EL (cell line): ENCODE measurements at regions not wholly inside any gene's neighbourhood (a gene's known extent, or its start where the extent isn't known, plus 50 kb on each side); places are given as distances from the start of the nearest gene placed in this dataset.
"Not testable (repeated sequence)": the region's sequence is repeated elsewhere in the genome, so short reads cannot be mapped to it uniquely, and the experiment has no call there.

ENCODE experiments used
- DNase-seq: peaks from one replicate; pipeline ENCODE4 v3.0.0-alpha.2; 2016

- no peak for DNase-seq
These were observed 484.0 kb upstream of the MAP2 start for GRCh38 chr2:208939852-208940251.

DNA sequence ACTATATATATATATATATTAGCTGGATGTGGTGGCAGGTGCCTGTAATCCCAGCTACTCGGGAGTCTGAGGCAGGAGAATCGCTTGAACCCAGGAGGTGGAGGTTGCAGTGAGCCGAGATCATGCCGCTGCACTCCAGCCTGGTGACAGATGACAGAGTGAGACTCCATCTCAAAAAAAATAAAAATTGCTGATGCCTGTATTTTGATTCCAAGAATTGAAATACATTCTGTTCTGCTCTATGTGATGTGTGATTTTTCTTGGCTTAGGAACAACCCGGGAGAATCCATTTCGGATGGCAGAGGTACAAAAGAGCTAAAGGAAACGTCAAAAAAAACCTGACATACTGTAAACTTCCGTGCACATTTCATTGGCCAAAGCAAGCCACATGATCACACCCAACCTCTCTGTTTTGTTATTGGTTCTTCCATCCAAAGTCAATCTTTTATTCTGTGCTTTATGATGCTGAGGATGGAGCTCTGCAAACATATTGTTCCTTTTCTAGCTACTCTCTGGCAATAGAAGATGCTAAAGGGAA is 478.1 kb upstream of the MAP2 start:
- no peak for DNase-seq

GRCh38 chr2:208948073-208948472 is 475.8 kb upstream of the MAP2 start:
- no peak for DNase-seq

DNA sequence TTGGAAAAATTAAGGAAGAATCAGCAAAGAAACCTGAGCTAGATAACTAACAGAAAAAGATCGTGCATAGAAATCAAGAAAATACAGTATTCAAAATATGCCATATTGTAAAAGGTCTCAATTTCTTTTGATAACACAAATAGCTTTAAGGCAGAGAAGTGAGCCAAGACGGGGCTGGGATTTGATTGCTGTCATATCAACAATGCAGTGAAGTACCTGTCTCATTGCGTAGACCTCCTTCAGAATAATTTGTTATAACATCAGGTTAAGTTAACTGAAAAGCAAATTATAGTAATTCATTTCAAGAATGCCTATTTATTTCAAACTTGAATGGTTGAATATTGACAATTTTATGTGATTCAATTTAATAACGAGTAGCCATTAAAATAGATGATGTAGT is 453.8 kb upstream of the MAP2 start:
- DNase-seq: no peak

GRCh38 chr2:208977582-208977981 is 446.3 kb upstream of the MAP2 start:
- no peak for DNase-seq

DNA sequence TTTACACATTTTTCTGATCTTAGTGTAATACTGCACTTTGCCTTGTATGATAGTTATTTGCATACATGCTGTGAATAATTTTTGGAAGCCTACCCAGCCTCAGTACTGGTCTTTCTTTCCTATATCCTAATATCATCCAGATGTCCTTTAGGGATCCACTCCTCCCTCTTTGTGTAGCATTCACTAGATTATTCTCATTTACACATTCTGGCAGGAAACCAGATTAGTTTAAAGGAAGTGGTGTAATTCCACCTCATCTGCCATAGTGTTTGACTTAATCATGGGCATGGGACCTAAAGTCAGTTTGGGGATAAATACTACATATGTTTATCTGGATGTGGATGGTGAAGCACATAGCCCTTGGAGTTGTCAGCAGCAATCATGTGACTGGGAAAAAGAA is 444.9 kb upstream of the MAP2 start:
- no peak for DNase-seq

DNA sequence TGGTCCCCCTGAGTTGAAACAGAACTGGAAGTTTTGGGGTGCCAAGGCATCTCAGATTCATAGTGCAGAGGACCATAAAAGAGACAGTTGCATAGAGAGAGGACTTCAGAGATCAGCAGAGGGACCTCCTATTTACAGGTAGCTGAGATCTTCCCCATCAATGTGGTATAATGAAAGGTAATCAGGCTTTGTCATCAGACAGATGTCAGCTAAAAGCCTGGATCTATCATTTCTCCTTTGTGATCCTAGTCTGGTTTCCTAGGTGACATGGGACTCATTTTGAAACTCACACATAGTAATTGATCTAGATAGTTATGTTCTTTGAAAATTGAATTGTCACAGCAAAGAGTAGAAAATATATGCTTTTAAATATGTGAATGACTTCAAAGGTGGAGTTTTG is 443.5 kb upstream of the MAP2 start:
- no peak for DNase-seq

- DNase-seq: no peak
These were observed 441.0 kb upstream of the MAP2 start for GRCh38 chr2:208982831-208983230.

DNA sequence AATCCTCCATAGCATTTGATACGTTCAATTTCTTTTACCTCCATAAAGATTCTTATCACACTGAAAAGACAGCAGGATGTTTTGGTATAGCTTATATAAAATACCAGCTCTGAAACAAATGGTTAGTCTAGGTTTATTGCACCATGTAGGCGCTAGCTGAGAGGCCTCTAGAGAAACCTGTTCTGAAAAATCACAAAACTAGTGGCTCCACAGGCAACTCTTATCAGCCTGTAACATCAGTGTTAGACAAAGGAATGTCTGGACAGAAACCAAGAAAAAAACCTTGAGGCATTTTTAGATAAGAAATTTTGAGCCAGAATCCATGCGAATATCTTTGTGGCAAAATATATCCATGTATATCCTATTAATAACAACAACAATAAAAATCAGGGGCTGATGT is 440.4 kb upstream of the MAP2 start:
- DNase-seq: no peak

GRCh38 chr2:208984376-208985090 is 439.3 kb upstream of the MAP2 start:
- DNase-seq: no peak

GRCh38 chr2:208985644-208986043 is 438.2 kb upstream of the MAP2 start:
- DNase-seq: no peak

DNA sequence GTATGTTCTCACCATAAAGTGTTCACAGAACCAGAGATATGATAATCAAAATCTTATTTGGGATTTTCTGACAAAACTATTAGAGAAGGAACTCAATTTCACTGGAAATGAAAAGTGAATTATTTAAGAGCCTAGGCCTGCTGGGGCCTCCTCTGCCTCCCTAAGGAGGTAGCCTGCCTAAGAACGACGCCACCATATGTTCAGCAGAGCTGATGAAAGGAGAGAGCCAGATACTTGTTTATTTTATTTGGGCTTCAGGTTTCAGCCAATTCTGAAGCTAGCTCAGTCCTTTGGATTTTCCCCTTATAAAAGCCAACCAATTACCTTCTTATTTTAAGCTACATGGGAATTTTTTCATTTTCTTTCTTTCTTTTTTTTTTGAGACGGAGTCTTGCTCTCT is 433.1 kb upstream of the MAP2 start:
- no peak for DNase-seq

DNA sequence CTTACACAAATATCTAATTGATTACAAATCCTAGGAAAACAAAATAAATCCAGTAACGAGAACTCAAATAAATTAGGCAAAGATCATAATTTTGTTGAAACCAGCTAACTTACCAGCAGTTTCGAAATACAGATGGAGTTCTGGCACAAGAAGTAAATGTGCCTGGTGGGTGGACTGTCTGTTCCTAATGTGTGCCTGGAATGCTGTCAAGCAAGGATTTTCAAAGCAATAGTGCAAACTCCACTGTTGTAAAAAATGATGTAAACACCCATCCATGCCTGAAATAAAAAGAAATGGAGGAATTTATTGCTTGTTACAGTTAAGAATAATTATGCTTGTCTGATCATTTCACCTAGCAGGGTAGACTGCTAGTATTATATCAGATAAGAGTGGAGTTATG is 423.9 kb upstream of the MAP2 start:
- DNase-seq: no peak

- no peak for DNase-seq
These were observed 421.8 kb upstream of the MAP2 start for GRCh38 chr2:209002054-209002453.

GRCh38 chr2:209005371-209005770 is 418.5 kb upstream of the MAP2 start:
- DNase-seq: no peak

DNA sequence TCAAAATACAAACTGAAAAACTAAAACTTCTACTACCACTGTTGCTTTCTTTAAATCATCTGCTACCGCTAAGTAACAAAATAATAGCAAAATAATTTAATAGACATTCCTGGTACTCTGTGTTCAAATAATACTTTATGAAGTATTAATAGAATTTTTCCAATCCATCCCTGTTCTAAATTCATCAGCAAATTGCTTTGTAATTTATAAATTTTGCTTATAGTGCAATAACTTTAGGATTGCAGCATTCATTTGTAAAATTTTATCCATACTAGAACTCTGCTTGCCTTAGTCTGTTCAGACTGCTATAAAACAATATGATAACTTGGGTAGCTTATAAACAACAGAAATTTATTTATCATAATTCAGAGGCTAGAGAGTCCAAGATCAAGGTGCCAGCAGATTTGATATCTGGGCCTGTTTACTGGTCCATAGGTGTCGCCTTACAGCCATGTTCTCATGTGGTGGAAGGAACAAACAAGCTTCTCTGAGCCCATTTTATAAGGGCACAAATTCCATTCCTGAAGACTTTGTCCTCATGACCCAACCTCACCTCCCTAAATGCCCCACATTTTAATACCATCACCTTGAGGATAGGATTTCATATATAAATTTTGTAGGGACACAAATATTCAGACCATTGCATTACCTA is 415.1 kb upstream of the MAP2 start:
- no peak for DNase-seq

DNA sequence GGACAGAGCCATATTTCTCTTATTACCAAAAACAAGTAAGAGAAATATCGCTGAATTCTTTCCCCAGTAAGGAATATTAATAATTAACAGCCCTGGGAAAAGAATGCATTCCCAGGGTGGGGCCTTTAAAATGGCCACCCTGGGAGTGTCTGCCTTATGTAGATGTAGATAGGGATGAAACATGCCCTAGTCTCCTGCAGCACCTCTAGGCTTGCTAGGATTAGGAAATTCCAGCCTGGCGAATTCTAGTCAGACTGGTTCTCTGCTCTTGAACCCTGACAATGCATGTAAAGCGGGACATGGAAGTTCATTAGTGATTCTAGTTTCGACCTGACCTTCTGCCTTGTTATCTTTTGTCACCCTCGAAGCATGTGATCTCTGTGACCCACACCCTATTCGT is 405.2 kb upstream of the MAP2 start:
- DNase-seq: not testable (repeated sequence)

GRCh38 chr2:209029249-209029648 is 394.6 kb upstream of the MAP2 start:
- no peak for DNase-seq

- no peak for DNase-seq
These were observed 379.5 kb upstream of the MAP2 start for GRCh38 chr2:209044307-209044706.

- no peak for DNase-seq
These were observed 377.7 kb upstream of the MAP2 start for GRCh38 chr2:209046163-209046562.

DNA sequence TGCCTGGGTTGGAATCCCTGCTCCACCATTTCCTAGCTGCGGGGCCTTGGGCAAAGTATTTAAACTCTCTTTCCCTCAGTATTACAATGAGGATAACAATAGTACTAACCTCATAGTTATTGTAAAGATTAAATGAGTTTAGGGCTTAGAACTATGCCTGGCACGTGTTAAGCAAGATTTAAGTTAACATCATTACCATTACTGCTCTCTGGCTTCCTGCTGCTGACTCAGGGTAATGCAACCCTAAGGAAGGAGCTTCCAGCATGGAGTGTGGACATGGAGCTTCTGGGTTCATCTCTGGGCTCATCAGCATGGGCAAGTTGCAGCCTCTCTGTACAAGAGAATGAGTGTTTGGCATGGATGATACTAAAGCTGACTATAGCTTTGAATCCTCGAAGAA is 374.2 kb upstream of the MAP2 start:
- DNase-seq: no peak

- DNase-seq: no peak
These were observed 361.6 kb upstream of the MAP2 start for GRCh38 chr2:209062210-209062609.

DNA sequence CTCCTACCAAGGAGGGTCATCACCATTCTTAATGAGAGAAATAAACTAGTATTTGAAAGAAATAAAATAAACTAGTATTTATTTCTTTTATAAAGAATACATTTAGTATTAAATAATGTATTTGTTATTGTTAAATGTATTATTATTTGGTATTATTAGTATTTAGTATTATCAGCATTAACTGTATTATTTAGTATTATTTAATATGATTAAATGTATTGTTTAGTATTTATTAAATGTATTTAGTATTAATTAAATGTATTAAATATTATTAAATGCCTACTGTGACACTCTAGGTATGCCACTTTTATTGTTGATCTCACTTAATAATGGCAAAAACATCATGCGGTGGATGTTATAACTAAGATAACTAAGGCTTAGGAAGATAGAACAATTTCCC is 353.6 kb upstream of the MAP2 start:
- no peak for DNase-seq

DNA sequence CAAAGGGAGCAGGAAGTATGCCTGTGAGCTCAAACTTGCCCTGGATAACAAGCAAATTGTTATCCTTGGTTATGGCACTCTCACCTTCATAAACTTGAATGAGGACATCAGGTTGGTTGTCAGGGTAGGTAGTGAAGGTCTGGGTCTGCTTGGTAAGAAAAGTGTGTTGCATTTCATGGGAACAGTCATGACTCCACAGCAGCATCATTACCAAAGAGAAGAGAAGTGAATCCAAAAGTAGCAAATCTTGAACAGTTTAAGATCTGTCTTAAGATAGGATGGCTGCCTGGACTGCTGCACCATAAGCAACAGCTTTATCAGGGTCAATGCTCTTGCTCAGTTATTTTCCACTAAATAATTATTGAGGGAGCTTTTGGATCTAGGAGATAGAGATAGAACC is 350.7 kb upstream of the MAP2 start:
- no peak for DNase-seq

GRCh38 chr2:209074711-209075110 is 349.1 kb upstream of the MAP2 start:
- no peak for DNase-seq
